Activated CD8-positive, alpha-beta memory T cell treated with anti-CD3 and anti-CD28 coated beads for 4 hours (primary cell): ENCODE measurements at regions not wholly inside any gene's neighbourhood (a gene's known extent, or its start where the extent isn't known, plus 50 kb on each side); places are given as distances from the start of the nearest gene placed in this dataset.
"Not testable (repeated sequence)": the region's sequence is repeated elsewhere in the genome, so short reads cannot be mapped to it uniquely, and the experiment has no call there.

Source experiments
- DNase-seq, 2 donors: peaks; one replicate each; pipeline ENCODE4 v3.0.0-alpha.2; 2020; ENCODE audit warnings: low read depth in 2 of 2

DNA sequence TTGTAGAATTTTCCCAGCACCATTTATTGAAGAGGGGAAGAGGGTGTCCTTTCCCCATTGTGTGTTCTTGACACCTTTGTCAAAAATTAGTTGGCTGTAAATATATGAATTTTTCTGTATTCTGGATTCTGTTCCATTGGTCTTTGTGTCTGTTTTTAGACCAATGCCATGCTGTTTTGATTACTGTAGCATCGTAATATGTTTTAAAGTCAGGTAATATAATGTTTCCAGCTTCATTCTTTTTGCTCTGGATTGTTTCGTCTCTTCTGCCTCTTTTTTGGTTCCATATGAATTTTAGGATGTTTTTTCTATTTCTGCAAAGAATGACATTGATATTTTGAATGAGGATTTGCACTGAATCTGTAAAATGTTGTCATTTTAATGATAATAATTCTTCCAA is 331.9 kb upstream of the RGS6 start:
- DNase-seq: no peak

DNA sequence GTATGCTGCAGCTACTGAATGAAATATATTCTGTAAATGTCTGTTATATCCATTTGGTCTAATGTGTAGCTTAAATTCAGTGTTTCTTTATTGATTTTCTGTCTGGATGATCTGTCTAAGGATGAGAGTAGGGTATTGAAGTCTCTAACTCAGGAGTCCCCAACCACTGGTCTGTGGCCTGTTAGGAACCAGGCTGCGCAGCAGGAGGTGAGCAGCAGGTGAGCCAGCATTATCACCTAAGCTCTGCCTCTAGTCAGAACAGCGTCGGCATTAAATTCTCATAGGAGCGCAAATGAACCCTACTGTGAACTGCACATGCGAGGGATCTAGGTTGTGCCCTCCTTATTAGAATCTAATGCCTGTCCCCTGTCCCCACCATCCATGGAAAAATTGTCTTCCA is 329.7 kb upstream of the RGS6 start:
- DNase-seq: no peak

DNA sequence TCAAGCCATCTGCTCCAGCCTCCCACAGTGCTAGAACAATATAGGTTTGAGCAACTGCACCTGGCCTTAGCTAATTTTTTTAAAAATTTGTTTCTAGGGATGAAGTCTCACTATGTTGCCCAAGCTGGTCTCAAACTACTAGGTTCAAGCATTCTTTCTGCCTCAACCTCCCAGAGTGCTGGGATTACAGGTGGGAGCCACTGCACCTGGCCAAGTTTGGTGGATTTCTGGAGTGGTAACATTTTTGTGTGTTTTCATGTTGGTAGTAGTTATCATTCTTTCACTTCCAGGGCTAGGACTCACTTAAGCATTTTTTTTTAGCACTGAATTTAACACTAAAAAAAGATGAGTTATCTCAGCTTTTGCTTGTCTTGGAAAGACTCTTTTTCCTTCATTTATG is 328.0 kb upstream of the RGS6 start:
- no peak for DNase-seq

DNA sequence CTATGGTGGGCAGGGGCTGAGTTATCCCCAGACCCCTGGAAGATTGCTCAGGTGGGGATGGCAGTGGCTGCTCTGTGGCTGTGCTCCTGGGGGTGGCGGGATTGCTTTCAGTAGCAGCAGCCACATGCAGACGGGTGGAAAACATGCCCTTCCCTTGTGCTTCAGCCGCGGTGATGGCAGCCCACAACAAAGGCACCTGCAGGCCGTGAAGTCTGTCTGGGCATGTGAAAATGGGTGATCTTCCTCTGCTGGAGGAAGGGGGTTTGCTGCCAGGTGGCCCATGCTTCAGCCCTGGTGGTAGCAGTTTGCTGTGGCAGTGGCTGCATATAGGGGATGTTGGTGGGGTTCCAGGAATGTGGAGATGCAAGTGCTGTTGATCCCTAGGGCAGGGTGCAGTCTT is 326.2 kb upstream of the RGS6 start:
- DNase-seq: no peak

DNA sequence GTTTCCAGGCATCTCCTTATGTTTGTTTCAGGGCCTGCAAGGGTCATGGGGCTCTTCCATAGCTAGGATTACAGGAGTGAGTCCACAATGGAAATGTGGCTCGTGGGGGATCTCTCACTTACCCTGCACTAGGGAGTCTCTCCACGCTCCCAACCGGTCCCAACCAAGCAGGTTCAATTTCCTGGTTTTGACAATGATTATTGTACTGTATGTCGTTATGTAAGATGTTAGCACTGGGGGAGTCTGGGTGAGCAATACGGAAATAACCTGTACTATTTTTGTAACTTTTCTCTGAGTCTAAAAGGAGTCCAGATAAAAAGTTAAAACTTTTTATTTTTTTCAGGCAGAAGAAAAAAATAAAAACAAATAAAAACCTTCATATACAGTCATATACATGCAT is 325.7 kb upstream of the RGS6 start:
- no peak for DNase-seq

DNA sequence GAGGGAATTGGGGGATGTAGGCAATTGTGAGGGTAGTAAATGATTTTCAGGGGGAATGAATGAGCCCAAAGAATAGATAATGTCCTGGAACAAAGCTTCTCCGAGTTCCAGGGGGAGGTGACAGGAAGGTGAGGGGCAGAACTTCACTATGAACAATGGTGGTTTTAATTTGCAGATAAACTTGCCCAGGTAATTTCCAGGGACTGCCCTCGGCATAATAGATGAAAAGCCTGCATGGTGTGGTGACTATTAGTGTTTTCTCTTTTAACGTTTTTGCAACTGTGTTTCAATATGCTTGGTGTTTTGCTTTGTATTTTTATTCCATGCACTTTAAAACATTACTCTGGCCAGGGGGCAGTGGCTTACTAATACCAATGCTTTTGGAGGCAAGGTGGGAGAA is 325.2 kb upstream of the RGS6 start:
- DNase-seq: no peak

DNA sequence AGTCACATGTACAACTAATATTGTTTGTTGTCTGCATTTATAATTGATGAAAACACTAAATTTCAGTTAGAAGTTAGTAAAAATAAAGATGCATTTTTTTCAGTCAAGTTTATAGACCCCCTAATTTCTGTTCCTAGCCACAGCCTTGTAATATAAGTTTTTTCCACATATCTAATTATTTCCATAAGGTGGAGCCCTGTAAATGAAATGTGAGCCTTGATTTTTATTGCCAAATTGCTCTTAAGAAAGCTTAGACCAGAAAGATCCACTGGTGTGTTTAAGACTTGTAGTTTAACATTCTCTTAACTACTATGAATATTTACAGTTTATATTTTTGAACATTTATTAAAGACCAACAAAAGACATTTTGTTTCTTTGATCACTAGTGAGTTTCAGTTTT is 322.1 kb upstream of the RGS6 start:
- no peak for DNase-seq

DNA sequence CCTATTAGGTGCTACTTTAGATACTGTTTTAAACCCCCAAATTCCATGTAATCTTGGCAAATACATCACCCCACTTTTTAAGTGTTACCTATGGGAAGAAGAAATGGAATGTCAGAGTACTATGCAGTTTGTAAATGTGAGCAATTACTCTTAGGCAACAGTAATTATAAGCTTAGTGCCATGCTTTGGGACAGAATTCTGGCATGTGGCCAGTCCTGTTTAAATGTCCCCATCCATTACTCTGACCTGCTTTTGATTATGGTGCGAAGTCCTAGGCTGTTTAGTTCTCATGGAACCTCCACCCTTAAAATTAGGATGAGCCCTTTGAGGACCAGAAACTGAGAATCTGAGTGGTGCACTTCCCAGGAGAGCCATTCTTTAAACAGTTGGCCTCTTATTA is 321.4 kb upstream of the RGS6 start:
- DNase-seq: no peak

DNA sequence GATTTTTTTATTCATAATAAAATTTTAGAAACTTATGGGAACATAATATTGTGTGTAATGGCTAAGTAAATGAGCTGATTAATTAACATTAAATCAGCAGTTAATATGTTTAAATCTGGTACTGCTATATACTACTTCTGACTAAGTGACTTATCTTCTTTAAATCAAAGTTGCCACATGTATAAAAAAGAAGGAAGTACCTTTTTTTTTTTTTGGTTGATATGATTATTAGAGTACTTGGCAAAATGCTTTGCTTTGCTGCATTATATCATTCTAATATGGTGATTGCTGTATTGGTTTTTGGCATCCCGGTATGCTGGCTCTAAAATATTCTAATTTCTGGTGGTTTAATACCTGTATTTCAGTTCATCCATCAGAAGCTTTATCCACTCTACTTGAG is 319.1 kb upstream of the RGS6 start:
- no peak for DNase-seq

DNA sequence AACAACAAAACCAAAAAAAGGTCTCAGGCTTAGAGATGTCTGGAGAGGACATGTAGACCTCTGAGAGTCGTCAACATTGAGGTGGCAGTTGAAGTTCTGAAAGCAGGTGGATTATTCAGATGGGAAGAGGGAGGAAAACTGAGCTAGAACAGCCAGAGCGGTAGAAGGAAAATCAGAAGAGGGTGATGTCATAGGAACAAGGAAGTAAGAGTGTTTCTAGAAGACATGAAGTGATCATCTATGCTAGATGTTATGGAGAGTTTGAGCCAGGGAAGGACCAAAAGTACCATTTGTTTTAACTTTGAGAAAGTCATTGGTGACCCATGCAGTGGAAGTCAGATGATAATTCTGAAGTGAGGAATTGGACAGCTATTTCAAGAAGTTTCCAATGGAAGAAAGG is 316.2 kb upstream of the RGS6 start:
- no peak for DNase-seq

DNA sequence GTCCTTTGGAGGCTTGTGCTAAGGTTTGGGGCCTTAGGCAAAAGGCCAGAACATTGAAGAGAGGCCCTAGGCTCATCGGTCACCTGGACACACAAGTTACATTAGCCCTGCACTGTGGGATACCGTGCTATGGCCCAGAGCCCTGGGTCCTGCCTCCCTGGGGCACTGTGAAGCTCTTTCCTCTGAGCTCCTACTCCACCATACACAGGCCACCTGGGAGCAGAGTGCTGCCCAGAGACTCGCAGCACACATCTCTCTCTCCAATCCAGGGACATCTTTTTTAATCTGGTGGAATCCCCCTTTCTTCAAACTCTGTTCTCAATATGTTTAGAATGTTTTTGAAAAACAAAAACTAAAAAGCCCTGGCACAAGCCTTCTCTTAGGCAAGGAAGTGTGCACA is 314.2 kb upstream of the RGS6 start:
- DNase-seq: no peak

DNA sequence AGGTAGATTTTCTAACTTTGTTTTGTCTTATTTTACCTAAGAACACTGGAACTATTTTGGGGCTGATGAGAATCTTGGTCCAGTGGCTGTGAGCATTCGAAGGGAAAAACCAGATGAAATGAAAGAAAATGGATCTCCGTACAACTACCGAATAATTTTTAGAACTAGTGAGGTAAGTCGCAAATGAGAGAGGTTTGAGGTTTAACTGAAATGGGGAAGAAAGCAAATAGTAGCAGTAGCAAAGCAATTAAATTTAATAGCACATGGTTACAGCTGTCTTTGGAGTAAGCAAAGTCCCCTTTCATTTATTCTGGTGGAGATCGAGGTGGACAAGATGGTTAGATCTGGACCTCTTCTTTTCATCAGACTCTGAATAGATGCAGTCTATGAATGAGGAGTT is 313.5 kb upstream of the RGS6 start:
- DNase-seq: no peak

DNA sequence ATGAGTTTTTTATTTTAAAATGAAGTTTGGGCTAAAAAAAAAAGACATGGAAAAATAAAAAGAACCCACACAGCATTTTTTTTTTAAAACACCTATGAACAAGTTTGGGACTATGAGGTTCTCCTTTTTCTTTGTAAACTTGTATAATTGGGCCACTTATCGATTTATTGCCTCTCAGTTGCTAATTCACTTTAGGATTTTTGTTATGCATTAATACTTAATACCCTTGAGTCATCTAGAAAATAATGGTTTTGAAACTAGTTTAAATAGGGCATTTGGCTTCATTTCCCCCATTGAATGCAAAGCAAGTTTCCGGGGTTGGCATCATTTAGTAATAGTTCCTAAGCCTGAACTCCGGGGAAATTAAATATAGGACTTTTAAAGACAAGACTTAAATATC is 312.8 kb upstream of the RGS6 start:
- DNase-seq: no peak

DNA sequence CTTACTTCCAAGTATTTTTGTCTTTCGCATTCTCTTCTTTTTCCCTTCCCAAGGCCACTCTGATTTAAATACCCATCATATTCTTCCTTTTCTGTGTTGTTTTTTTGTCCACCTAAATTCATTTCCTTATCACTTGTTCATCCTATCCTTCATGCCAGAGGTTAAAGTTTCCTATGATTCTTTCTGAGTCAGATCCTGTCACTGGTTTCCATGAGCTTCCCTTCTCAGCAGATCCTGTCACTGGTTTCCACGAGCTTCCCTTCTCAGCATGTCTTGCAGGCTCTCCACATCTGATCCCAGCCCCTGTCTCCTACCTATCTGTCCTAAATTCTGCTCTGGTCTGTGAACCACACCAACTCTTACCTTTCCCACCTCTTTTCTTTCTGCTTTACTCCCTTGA is 311.8 kb upstream of the RGS6 start:
- DNase-seq: no peak

DNA sequence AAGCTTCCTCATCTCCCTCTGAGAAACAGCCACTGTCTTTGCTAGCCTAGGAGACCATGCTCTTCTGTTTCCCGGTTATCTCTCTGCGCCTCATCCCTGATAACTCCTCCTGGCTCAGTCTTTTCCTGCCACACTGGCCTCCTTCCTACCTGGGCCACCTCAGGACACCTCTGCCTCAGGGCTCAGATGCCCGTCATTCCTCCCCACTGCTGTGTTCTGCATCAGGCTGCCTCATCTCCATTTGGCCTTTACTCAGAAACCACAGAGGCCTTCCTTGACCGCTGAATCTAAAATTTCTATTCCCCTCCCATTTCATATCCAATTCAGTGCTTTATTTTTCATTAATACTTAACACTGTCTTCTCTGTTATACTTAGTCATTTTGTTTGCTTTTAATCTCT is 311.0 kb upstream of the RGS6 start:
- no peak for DNase-seq

DNA sequence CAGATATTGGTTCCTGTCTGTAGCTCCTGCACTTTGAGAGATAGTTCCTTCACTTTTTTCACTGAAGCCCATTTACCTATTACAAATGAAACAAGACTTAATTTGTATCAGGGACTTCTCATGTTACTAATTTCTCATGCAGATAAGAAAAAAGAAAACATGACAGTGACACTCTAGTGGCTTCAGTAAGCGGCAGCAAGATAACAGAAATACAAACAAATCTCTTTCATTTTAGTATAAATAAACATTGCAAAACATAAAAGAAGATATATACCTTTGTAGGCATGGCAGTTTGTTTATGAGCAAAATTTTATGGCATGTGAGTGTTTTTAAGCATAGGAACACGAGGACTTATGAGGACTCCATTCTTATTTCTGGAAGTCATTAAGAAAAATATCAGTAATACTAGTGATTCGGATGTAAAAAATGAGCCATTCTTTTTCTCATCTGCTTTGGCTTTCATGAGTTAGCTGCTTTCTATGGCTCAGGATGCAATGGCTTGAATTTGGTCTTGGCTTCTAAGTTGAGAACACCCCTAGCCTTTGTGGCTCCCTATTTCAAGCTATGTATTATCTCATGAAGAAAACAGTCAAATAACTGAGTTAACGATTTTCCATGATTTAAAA is 310.1 kb upstream of the RGS6 start:
- DNase-seq: no peak

DNA sequence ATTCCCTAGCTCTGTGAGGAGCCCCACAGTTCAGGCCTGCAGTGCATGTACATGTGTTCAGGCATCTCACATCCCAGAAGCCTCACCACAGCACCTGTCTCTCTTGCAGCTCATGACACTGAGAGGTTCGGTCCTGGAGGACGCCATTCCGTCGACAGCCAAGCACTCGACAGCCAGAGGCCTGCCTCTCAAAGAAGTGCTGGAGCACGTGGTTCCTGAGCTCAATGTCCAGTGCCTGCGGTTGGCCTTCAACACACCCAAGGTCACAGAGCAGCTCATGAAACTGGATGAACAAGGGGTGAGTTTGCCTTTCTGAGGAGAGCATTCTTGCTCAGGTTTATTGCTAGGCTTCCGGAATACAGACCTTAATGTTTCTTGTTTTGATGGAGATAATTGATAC is 308.3 kb upstream of the RGS6 start:
- DNase-seq: no peak

DNA sequence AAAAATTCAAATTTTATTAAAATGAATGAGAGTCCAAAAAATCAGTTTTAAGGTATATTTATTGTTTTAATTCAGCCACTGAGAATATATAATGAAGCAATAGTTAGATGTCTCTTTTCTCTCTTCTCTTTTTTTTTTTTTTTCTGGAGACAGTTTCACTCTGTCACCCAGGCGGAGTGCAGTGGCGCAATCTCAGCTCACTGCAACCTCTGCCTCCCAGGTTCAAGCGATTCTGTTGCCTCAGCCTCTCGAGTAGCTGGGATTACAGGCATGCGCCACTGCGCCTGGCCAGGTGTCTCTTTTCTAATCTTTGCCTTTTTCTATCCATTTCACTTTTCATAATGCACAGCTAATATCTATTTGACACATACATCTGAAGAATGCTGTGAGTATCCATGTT is 307.1 kb upstream of the RGS6 start:
- DNase-seq: no peak

DNA sequence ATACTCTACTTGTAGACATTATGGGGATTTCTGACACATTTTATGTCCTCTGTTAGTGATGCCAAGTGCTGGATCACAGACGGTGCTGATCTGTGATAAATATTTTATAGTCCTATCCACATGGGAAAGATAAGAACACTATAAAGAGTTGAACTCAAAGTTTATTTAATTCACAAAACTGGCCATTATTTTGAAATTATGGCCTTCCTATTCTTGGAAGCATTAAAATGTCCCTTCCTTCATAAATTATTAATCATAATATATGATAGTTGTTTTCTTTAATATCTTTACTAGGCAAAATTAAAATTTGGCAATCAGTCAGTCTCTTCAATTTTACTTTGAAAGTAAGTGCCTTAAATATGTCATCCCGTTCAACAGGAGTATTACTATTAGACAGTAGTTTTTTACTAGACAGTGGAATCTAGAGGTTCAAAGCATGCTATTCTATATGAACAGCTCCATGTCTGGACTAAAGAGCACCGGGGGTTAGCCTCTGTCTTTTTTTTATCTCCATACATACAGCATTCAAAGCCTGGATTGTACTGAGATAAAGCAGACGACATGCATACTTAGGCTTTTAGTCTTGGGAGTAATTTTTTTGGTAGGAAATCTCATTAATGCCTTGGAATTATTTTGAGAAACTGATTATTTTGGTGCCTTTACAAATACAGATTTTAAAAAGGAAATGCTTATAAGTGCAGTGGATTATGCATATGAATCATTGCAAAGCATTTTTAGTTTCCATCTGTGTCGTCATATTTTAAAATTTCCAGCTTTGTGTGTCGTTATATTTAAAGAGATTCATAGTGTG is 306.1 kb upstream of the RGS6 start:
- no peak for DNase-seq

DNA sequence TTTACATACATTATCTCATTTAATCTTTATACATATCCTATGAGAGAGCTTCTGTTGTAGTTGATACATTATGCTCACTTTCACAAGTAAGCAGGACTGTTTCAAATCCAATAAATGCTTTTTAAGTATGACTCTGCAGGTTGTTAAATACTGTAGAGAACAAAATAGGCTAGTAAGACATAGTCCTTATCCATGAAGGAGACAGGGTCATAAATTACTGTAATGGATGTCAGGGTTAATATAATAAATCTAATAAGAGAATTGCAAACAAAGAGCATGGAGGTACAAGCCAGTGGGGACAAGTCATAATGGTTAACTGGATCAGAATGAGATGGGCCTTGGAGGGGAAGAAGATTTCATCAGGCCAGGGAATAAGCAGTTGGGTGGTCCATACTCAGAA is 303.8 kb upstream of the RGS6 start:
- no peak for DNase-seq

DNA sequence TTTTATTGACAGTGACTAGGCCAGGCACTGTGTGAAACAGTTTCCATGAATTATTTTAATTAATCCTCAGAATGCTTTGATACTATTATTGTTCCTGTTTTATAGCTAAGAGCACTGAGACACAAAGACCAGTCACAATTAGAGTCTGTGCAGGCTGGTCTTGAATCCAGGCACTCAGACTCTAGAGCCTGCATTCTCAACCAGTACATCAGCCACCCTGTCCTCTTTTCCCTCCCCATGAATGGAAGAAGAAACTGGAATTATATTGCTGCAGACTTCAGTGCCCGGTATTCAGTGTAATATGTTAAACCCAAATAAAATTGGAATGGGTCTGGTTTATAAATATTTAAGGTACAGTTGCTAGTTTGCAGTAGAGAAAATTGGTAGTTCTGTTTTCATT is 303.0 kb upstream of the RGS6 start:
- DNase-seq: no peak

DNA sequence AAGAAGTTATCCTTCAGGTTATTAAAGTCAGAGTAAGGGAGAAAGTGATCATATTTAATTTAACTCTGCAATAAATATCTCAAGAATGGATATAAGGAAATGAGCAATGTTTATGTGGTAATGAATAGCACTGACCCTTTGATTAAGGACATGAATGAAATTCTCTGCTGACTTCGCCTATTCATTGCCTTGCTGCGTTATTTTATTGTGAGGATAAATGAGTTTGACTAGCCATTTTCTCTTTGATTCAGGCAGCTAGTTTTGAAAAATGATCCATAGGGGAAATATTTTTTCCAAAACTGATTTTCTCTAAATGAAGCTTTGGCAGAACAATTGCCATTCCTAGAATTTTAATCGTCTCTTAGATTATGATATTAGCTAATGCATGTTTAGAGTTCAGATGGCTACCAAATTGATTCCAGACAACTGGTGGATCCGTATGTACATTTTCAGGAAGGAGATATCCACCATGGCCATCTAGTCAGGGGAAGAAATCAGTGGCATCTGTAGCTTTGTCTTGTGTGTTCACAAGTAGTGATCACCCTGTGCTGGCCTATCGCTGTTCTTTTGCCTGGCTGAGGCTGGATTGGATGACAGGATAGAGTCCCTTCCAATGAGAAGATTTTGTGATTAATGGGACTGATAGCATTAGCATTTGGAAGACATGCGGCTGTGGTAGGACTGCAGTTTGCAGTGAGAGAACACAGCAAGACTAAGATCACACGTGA is 302.3 kb upstream of the RGS6 start:
- no peak for DNase-seq

DNA sequence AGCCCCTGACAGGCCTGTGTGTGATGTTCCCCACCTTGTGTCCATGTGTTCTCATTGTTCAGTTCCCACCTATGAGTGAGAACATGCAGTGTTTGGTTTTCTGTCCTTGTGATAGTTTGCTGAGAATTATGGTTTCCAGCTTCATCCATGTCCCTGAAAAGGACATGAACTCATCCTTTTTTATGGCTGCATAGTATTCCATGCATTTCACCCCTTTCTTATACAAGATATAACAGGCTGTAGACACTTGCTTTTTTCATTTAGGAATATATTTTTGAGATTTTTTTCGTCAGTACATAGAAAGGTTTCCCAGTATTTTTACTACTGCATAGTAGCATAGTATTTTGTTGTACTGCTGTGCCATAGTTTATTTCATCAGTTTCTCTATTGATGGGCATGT is 301.2 kb upstream of the RGS6 start:
- not testable (repeated sequence) for DNase-seq
